ENCODE measurements at regions not wholly inside any gene's neighbourhood (a gene's known extent, or its start where the extent isn't known, plus 50 kb on each side); places are given as distances from the start of the nearest gene placed in this dataset.
"Not testable (repeated sequence)": the region's sequence is repeated elsewhere in the genome, so short reads cannot be mapped to it uniquely, and the experiment has no call there.

DNA sequence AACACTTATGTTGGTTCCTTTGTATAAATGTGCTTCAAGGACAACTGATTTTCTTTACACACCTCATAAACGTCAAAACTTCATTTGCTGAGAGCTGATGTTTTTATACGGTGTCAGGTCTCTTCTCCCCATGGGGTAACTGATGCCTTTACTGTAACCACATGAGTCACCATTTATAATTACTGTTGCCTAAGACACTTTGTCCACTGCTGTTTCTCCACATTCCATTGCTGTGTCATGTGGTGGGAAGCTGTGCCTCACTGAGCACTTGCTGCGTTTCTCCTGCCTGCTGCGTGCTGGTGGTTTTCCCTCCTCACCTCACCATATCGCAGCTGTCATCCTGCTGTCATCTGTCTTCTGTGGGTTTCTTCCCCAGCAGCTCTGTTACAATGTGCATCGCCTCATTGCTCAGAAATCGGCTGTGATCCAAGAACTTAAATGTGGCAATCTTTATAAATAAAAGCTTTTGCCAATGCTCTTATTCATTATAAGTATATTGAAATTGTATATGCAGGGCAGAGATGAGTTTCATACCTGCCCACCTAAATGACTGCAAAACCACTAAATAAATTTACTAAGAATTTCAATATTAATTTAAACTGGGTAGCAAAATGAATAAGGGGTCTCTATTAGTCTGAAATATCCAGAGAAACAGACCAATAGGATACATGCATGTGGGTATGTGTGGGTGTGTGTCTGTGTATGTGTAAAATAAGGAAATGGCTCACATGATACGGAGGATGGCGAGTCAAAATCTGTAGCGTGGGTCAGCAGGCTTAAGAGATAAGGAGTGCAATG is 547.0 kb upstream of the SLITRK5 start:
- no peak overlapping the region for H3K4me3 Mint-ChIP-seq
- H3K36me3 Mint-ChIP-seq, result no peaks in the 10 kb centered on the region
- no peaks in the 10 kb centered on the region for H3K27me3 Mint-ChIP-seq
- no peaks in the 10 kb centered on the region for H3K9me3 Mint-ChIP-seq
- DNase-seq, result no peak
- no peaks in the 10 kb centered on the region for H3K4me1 Mint-ChIP-seq
- H3K27ac Mint-ChIP-seq, result no peak overlapping the region

DNA sequence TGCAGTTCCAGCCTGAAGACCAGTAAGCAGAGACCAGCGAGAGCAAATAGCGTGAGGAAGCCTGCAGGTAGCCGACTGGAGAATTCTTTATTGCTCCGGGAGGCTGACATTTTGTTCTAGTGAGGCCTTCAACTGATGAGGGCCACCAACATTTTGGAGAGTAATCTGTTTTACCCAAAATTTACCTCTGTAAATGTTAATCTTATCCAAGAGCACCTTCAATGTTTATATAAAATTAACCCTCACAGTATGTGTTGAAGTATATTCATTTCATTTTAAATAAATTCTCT is 546.4 kb upstream of the SLITRK5 start:
- no peak overlapping the region for H3K27ac Mint-ChIP-seq
- DNase-seq, result no peak
- H3K4me3 Mint-ChIP-seq, result no peak overlapping the region
- H3K9me3 Mint-ChIP-seq, result no peaks in the 10 kb centered on the region
- no peaks in the 10 kb centered on the region for H3K4me1 Mint-ChIP-seq
- no peaks in the 10 kb centered on the region for H3K27me3 Mint-ChIP-seq
- no peaks in the 10 kb centered on the region for H3K36me3 Mint-ChIP-seq

DNA sequence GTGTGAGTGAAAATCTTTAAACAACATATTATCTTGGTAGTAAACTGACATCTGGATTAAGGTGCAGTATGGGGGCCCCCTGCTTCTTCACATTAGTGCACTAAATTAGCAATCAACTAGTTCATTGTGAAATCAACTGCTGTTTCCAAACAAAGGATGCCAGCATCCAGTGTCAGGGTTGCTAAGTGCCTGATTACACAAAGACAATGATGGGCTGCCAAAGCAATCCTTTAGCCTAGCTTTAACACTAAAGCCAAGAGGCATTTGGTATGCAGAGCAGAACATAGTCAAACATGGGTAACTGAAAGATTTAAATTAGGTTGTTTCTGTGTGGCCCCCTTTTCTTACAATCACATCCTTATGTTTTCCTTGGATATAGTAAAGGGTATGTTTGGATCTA is 543.1 kb upstream of the SLITRK5 start:
- H3K4me1 Mint-ChIP-seq, result no peaks in the 10 kb centered on the region
- DNase-seq, result no peak
- no peaks in the 10 kb centered on the region for H3K27me3 Mint-ChIP-seq

DNA sequence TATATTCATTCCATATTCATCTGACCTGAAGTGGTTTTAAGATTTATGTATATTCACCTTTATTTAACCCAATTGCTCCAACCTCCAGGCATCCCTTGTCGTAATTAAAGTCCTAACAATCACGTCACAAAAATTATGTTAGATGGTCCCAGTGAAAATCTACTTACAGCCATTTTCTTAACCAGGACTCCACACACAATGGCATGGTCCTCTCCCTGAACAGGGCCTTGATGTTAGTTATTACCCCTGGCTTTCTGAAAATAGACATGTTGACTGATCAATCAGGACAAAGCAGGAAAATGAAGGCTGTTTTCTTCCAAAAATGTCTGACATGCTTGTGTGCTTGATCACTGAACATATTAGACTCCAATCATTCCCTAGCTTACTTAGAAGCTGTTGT is 542.7 kb upstream of the SLITRK5 start:
- Mint-ChIP-seq H3K4me1 (no peaks in the 10 kb centered on the region), H3K36me3 (no peaks in the 10 kb centered on the region), H3K9me3 (no peaks in the 10 kb centered on the region), H3K4me3 (no peak overlapping the region), H3K27ac (no peak overlapping the region), H3K27me3 (no peaks in the 10 kb centered on the region)
- DNase-seq, result no peak

More for the DNA sequence above, 543.1 kb upstream of the SLITRK5 start:
- no peak overlapping the region for H3K4me3 Mint-ChIP-seq
- no peak overlapping the region for H3K27ac Mint-ChIP-seq
- no peaks in the 10 kb centered on the region for H3K36me3 Mint-ChIP-seq
- H3K9me3 Mint-ChIP-seq, result no peaks in the 10 kb centered on the region

DNA sequence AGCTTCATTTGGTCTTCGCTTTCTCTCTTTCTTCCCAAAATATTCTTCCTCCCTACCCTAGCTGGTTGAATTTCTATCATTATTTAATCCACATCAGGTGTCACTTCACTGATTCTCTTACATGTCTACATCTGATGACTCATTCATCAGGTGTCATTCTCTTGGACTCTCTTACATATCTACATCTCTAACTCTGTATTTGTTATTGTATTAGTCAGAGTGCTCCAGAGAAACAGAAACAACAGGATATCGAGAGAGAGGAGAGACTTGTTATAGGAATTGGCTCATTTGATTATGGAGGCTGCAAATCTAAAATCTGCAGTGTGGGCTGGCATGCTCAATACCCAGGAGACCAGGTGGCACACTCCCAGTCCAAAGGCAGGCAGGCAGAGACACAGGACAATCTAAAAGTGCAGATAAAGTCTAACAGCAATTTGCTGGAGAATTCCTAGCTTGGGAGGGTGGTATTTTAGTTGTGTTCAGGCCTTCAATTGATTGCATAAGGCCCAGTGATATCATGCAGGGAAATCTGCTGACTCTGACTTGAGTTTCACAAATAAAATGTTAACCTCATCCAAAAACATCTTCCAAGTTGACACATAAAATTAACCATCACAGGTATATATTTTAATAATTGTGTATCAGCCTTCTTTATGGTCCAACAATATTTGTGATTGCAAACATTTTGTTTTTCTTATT is 541.4 kb upstream of the SLITRK5 start:
- no peaks in the 10 kb centered on the region for H3K36me3 Mint-ChIP-seq
- DNase-seq, result no peak
- no peak overlapping the region for H3K27ac Mint-ChIP-seq
- no peak overlapping the region for H3K4me3 Mint-ChIP-seq
- no peaks in the 10 kb centered on the region for H3K9me3 Mint-ChIP-seq
- no peaks in the 10 kb centered on the region for H3K27me3 Mint-ChIP-seq
- H3K4me1 Mint-ChIP-seq, result no peaks in the 10 kb centered on the region

DNA sequence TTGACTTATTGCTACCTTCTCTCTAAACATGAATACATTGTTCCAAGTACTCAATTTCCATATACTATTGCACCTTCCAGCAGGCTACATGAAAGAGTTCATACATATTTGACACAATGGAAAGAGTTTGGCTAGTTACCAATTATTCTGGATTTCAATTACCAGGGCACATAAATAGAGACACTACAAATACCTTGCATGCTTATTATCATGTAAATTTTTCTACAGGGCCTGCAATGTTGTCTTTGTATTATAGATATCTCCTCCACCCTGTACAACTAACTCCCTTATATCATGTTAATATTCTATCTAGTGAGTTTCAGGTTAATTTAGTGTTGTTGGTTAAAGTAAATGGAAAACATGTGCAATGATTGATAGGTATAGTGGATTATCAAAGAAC is 540.7 kb upstream of the SLITRK5 start:
- H3K27me3 Mint-ChIP-seq, result no peaks in the 10 kb centered on the region
- H3K4me3 Mint-ChIP-seq, result no peak overlapping the region
- H3K27ac Mint-ChIP-seq, result no peak overlapping the region
- no peaks in the 10 kb centered on the region for H3K4me1 Mint-ChIP-seq
- H3K36me3 Mint-ChIP-seq, result no peaks in the 10 kb centered on the region
- no peaks in the 10 kb centered on the region for H3K9me3 Mint-ChIP-seq
- no peak for DNase-seq

DNA sequence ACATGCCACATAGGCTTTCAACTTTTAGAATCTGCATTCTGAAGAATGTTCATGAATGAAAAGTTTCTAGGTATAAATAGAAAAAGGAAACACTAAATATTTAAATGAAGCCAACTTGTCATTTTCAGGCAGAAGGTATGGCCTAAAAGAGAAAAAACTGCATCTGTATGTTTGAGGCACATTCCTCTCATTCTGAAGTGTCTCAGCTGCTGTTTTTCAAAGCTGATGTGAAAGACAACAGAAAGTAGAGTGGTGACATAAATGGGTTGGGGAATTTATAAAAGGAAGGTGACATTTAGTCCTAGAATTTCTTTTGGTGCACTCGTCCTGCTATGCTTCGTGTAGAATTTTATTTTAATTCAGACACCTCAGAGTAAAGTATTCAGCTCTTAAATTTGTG is 539.6 kb upstream of the SLITRK5 start:
- Mint-ChIP-seq H3K9me3 (no peaks in the 10 kb centered on the region), H3K4me1 (no peaks in the 10 kb centered on the region), H3K27me3 (no peaks in the 10 kb centered on the region), H3K4me3 (no peak overlapping the region), H3K36me3 (no peaks in the 10 kb centered on the region), H3K27ac (no peak overlapping the region)
- DNase-seq, result no peak

DNA sequence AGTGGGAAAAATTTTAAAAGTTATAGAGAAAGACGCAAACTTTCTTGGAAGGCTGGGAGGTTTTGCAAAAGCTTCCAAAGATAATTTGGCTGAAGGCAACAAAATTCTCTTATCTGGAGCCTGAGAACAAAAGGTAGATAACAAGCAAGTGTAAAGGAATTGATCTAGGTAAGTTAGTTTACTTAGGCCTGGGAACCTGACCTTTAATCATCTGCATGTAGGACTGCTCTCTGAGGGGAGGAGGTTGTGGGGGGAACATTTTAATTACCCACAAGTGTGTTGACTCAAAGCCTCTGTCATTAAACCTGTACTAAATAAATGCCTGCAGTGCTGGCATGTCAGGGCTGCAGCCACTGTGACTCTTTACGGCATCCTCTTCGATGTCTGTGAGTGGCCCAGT is 532.3 kb upstream of the SLITRK5 start:
- H3K36me3 Mint-ChIP-seq, result no peaks in the 10 kb centered on the region
- H3K4me1 Mint-ChIP-seq, result no peaks in the 10 kb centered on the region
- no peak overlapping the region for H3K4me3 Mint-ChIP-seq
- no peaks in the 10 kb centered on the region for H3K9me3 Mint-ChIP-seq
- H3K27me3 Mint-ChIP-seq, result no peaks in the 10 kb centered on the region
- no peak for DNase-seq
- H3K27ac Mint-ChIP-seq, result no peak overlapping the region

DNA sequence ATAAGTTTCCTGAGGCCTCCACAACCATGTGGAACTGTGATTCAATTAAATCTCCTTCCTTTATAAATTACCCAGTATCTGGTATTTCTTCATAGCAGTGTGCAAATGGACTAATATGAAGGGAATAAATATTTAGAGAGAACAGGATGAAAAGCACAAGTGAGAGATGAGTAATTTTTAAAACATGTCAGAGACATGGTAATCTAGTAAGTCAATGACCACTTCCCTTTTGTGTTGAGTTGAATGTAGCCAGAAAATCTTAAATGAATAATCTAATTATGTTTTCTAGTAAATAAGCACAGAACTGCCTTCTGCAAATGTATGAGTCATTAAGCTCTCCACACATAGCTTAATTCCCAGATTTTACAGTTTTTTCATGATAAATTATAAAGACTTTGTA is 524.1 kb upstream of the SLITRK5 start:
- Mint-ChIP-seq H3K9me3 (no peaks in the 10 kb centered on the region), H3K36me3 (no peaks in the 10 kb centered on the region), H3K27ac (no peak overlapping the region), H3K4me1 (no peaks in the 10 kb centered on the region), H3K27me3 (no peaks in the 10 kb centered on the region), H3K4me3 (no peak overlapping the region)
- DNase-seq, result no peak

DNA sequence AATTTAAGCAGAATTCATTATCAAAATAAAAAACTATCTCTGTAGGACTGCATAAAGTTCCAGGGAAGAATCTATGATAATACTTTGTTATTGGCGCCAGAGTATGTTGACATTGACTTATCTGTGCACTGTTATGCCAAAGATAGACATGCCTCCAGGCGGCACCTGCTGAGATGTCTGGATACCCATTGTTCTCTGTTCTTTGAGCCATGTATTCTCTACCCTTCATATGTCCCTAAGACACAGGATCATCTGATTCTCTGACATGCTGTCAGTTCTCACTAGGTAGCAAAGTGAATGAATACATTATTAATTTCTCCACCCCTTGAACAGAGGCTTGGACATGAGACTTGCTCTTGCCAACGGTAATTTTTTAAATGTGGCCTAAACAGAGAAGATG is 517.8 kb upstream of the SLITRK5 start:
- H3K27ac Mint-ChIP-seq, result no peak overlapping the region
- H3K27me3 Mint-ChIP-seq, result no peaks in the 10 kb centered on the region
- no peaks in the 10 kb centered on the region for H3K4me1 Mint-ChIP-seq
- no peak overlapping the region for H3K4me3 Mint-ChIP-seq
- H3K9me3 Mint-ChIP-seq, result no peaks in the 10 kb centered on the region
- no peak for DNase-seq
- H3K36me3 Mint-ChIP-seq, result no peaks in the 10 kb centered on the region

DNA sequence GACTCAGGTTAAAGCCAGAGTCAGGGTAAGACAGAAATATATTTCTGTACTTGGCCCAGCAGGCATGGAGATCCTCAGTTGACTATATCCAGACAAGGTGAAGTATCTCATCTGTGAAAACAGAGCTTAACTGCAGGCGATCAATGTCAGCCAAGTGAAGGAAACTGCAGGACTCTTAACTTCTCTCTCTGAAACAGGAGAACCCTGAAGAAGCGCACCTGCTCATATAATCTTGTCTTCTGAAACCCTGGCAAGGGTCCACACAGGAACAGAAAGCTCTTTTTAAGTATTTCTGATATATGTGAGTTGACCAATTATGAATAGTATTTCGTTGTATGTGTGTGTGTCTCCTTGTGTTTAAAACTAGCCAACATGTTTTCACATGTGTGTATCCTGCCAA is 504.8 kb upstream of the SLITRK5 start:
- Mint-ChIP-seq H3K27me3 (no peaks in the 10 kb centered on the region), H3K27ac (no peak overlapping the region), H3K4me1 (no peaks in the 10 kb centered on the region), H3K36me3 (no peaks in the 10 kb centered on the region), H3K4me3 (no peak overlapping the region), H3K9me3 (no peaks in the 10 kb centered on the region)
- no peak for DNase-seq

DNA sequence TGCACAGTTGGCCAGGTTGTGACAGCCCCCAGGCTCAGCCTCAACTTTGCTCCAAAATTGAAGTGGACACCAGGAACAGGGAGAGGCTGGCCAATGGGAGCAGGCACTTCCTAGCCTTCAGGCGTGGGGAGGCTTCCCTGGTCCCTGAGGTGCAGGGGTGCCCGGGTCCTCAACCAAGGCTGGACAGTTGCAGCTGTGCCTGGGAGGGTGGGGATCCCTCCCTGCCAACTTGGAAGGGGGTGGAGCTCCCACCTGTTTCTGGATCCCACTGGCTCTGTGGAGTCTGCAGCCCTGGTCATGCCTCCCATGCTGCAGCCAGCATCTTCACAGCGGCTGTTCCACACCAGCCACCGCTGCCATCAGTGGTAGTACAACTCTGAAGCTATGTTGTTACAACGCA is 502.8 kb upstream of the SLITRK5 start:
- no peak for DNase-seq
- no peaks in the 10 kb centered on the region for H3K9me3 Mint-ChIP-seq
- H3K4me1 Mint-ChIP-seq, result no peaks in the 10 kb centered on the region
- H3K27ac Mint-ChIP-seq, result no peak overlapping the region
- no peaks in the 10 kb centered on the region for H3K27me3 Mint-ChIP-seq
- no peaks in the 10 kb centered on the region for H3K36me3 Mint-ChIP-seq
- no peak overlapping the region for H3K4me3 Mint-ChIP-seq

DNA sequence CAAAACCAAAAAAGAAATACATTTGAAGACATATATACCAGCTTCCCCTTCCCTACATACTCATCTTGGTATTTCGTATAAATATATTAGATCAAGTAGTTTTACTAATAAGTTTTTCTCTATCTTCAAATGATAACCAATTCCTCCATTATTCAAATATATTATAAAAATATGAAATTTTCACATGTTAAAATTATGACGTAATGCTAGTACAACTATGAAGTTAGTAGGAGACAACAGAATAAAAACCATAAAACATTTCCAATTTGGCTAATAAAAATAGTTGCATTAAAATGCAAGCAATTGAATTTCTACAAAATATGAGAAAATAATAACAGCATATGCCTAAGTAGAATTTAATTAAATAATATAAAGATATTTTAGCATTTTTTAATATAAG is 501.8 kb upstream of the SLITRK5 start:
- Mint-ChIP-seq H3K4me1 (no peaks in the 10 kb centered on the region), H3K9me3 (no peaks in the 10 kb centered on the region), H3K36me3 (no peaks in the 10 kb centered on the region), H3K27me3 (no peaks in the 10 kb centered on the region), H3K27ac (no peak overlapping the region), H3K4me3 (no peak overlapping the region)
- DNase-seq, result no peak

DNA sequence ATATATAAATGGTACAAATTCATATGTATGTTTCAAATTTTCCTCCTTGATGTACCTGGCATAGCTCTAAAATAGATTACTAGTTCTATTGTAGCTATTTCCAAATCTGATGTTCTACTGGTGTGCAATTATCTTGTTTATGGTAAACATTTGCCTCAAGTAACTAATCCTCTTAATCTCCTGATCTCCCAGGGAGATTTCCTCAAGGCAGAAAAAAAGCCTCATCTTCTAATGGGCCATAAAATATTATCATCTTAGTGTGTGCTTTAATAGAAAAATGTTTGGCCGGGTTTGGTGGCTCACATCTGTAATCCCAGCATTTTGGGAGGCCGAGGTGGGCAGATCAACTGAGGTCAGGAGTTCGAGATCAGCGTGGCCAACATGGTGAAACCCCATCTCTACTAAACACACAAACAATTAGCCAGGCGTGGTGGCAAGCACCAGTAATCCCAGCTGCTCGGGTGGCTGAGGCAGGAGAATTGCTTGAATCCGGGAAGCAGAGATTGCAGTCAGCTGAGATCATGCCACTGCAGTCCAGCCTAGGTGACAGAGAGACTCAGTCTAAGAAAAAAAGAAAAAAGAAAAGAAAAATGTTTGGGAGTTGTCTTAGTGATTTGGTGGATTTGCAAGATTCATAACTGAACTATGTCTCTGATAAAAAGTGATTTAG is 498.9 kb upstream of the SLITRK5 start:
- Mint-ChIP-seq H3K36me3 (no peaks in the 10 kb centered on the region), H3K27me3 (no peaks in the 10 kb centered on the region), H3K4me1 (no peaks in the 10 kb centered on the region), H3K9me3 (peaks cover 2% of the 10 kb centered on the region), H3K4me3 (no peak overlapping the region), H3K27ac (no peak overlapping the region)
- DNase-seq, result no peak

DNA sequence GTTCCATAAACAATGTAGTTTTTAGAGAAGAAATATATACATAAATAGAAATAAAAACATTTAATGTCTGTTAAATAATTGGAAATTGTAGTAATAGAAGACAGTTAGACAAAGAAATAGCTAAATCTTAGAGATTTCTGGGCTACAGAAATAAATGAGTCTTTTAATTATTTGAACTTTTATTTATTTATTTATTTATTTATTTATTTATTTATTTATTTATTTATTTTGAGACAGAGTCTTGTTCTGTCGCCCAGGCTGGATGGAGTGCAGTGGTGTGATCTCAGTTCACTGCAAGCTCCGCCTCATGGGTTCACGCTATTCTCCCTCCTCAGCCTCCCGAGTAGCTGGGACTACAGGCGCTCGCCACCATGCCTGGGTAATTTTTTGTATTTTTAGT is 486.0 kb upstream of the SLITRK5 start:
- not testable (repeated sequence) for H3K9me3 Mint-ChIP-seq, H3K4me3 Mint-ChIP-seq, H3K27me3 Mint-ChIP-seq, H3K36me3 Mint-ChIP-seq, DNase-seq, H3K4me1 Mint-ChIP-seq, H3K27ac Mint-ChIP-seq

DNA sequence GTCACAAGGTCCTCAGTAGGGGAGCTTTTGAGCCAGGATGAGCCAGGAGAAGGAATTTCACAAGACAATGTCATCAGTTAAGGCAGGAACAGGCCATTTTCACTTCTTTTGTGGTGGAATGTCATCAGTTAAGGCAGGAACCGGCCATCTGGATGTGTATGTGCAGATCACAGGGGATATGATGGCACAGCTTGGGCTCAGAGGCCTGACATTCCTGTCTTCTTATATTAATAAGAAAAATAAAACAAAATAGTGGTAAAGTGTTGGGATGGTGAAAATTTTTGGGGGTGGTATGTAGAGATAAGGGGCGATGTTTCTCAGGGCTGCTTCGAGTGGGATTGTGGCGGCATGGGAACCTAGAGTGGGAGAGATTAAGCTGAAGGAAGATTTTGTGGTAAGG is 484.5 kb upstream of the SLITRK5 start:
- not testable (repeated sequence) for H3K9me3 Mint-ChIP-seq, DNase-seq, H3K27ac Mint-ChIP-seq, H3K27me3 Mint-ChIP-seq, H3K4me3 Mint-ChIP-seq, H3K4me1 Mint-ChIP-seq, H3K36me3 Mint-ChIP-seq

Measured in activated naive CD8-positive, alpha-beta T cell treated with anti-CD3 and anti-CD28 coated beads for 36 hours (primary cell).